PC-9 (cell line): ENCODE measurements at regions not wholly inside any gene's neighbourhood (a gene's known extent, or its start where the extent isn't known, plus 50 kb on each side); places are given as distances from the start of the nearest gene placed in this dataset.

Source experiments
- BruUV-seq: library from RNA; stranded (reverse); fragments of 400-500 nt; replicated peaks from 2 replicates; lab custom pipeline; 2021; lab: Mats Ljungman, UMichigan
- CTCF ChIA-PET: fragments of 300-600 bp; sonication (Branson Sonifier 250); formaldehyde crosslinking; loops from one replicate; lab custom pipeline; 2022; ENCODE audit warnings: antibody characterized with exemption; lab: Charles Lee
- POLR2A ChIA-PET: fragments of 300-600 bp; sonication (Branson Sonifier 250); formaldehyde crosslinking; loops from one replicate; lab custom pipeline; 2022; ENCODE audit warnings: antibody characterized with exemption; ENCODE audit not compliant: unreplicated experiment; lab: Charles Lee
- DNase-seq, 2 experiments: peaks; one replicate each; pipeline versions ENCODE4 v3.0.0 to v3.0.0-alpha.2; 2015 to 2022; ENCODE audit warnings: mixed read lengths in 1 of 2
- H2AFZ ChIP-seq: fragments of 200-600 bp; sonication (generic); 2 replicates; pipeline ENCODE4 v1.8.1; 2017; ENCODE audit warnings: antibody characterized with exemption
- H3F3A ChIP-seq: fragments of 200-600 bp; sonication (generic); 2 replicates; pipeline ENCODE4 v1.8.1; 2017; ENCODE audit warnings: antibody characterized with exemption, mild to moderate bottlenecking, low read depth; ENCODE audit not compliant: insufficient read depth
- H3K27ac ChIP-seq: fragments of 200-600 bp; sonication (generic); 2 replicates; pipeline ENCODE4 v1.6.1; 2016; ENCODE audit warnings: mixed run types
- H3K27me3 ChIP-seq: fragments of 200-600 bp; sonication (generic); 2 replicates; pipeline ENCODE4 v1.6.1; 2016; ENCODE audit warnings: low read depth, mixed run types; ENCODE audit not compliant: insufficient read depth
- H3K36me3 ChIP-seq: fragments of 200-600 bp; sonication (generic); 2 replicates; pipeline ENCODE4 v1.6.1; 2016; ENCODE audit warnings: low read depth, mixed run types
- H3K4me1 ChIP-seq: fragments of 200-600 bp; sonication (generic); replicated peaks from 2 replicates; pipeline ENCODE4 v1.6.1; 2016; ENCODE audit warnings: mixed run types; ENCODE audit not compliant: insufficient read depth
- H3K4me2 ChIP-seq: fragments of 200-600 bp; sonication (generic); 2 replicates; pipeline ENCODE4 v1.6.1; 2017; ENCODE audit warnings: mixed run types
- H3K4me3 ChIP-seq: fragments of 200-600 bp; sonication (generic); 2 replicates; pipeline ENCODE4 v1.6.1; 2016; ENCODE audit warnings: mixed run types
- H3K79me2 ChIP-seq: fragments of 200-600 bp; sonication (generic); 2 replicates; pipeline ENCODE4 v1.6.1; 2017; ENCODE audit warnings: low read depth, mixed run types
- H3K9me2 ChIP-seq: fragments of 200-600 bp; sonication (generic); 2 replicates; pipeline ENCODE4 v1.8.1; 2017; ENCODE audit warnings: mild to moderate bottlenecking; ENCODE audit not compliant: insufficient read depth
- H3K9me3 ChIP-seq: fragments of 200-600 bp; sonication (generic); 2 replicates; pipeline ENCODE4 v1.8.1; 2016; ENCODE audit warnings: low read depth; ENCODE audit not compliant: insufficient read depth
- H4K20me1 ChIP-seq: fragments of 200-600 bp; sonication (generic); 2 replicates; pipeline ENCODE4 v1.8.1; 2017; ENCODE audit not compliant: insufficient read depth
- EZH2 ChIP-seq: fragments of 200-600 bp; sonication (generic); IDR thresholded peaks from 2 replicates; pipeline ENCODE4 v1.8.0; 2017; ENCODE audit warnings: antibody characterized with exemption, low read depth
- intact Hi-C: fragments of 100-400 bp; cut with micrococcal nuclease; formaldehyde crosslinking; loops from one replicate; pipeline ENCODE4 v1.10.0; 2022; ENCODE audit not compliant: unreplicated experiment
- TF ChIP-seq, protein P1 (sequence below): fragments of 200-600 bp; sonication (generic); conservative IDR thresholded peaks from 2 replicates; pipeline ENCODE4 v1.6.1; 2017; ENCODE audit warnings: mixed run types, antibody characterized with exemption, mild to moderate bottlenecking, moderate library complexity

DNA sequence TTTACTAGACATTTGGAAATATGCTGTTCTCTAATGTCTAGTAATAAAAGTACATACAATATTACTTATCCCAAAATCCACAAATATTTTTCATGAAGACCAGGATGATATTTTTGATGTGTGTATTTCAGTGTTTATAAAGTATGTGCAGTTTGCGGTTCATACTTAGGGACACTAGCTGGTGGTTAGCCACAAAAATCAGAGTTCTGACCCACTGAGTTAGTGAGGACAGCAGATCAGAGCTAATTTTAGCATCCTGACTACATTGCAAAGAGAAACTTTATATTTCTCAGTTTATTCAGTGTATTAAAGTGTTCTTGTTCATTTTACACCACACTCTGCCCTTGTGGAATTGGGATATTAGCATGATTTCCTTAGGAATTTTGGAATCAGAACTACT lies 655.3 kb downstream of the HTR1A start:
- Histone ChIP-seq H3K27me3 (peaks cover 3% of the 10 kb centered on the region; the same call in 1 of the 2 replicates), H3K4me3 (no peak overlapping the region), H3K36me3 (no peaks in the 10 kb centered on the region), H2AFZ (no peak overlapping the region), H3K27ac (no peak overlapping the region), H3K9me3 (no peaks in the 10 kb centered on the region), H3K4me1 (no peaks in the 10 kb centered on the region), H3K79me2 (no peaks in the 10 kb centered on the region), H3K9me2 (no peaks in the 10 kb centered on the region; the same call in 1 of the 2 replicates), H3F3A (no peaks in the 10 kb centered on the region), H4K20me1 (no peaks in the 10 kb centered on the region), H3K4me2 (no peak overlapping the region)
- DNase-seq, result no peak
- BruUV-seq, result no TSS peak
- intact Hi-C loops, result no loop called here
- TF ChIP-seq EZH2, result no peak
- TF ChIP-seq, protein P1, sequence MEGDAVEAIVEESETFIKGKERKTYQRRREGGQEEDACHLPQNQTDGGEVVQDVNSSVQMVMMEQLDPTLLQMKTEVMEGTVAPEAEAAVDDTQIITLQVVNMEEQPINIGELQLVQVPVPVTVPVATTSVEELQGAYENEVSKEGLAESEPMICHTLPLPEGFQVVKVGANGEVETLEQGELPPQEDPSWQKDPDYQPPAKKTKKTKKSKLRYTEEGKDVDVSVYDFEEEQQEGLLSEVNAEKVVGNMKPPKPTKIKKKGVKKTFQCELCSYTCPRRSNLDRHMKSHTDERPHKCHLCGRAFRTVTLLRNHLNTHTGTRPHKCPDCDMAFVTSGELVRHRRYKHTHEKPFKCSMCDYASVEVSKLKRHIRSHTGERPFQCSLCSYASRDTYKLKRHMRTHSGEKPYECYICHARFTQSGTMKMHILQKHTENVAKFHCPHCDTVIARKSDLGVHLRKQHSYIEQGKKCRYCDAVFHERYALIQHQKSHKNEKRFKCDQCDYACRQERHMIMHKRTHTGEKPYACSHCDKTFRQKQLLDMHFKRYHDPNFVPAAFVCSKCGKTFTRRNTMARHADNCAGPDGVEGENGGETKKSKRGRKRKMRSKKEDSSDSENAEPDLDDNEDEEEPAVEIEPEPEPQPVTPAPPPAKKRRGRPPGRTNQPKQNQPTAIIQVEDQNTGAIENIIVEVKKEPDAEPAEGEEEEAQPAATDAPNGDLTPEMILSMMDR, result no peak
- POLR2A ChIA-PET, result no interaction called here
- CTCF ChIA-PET, result no interaction called here

DNA sequence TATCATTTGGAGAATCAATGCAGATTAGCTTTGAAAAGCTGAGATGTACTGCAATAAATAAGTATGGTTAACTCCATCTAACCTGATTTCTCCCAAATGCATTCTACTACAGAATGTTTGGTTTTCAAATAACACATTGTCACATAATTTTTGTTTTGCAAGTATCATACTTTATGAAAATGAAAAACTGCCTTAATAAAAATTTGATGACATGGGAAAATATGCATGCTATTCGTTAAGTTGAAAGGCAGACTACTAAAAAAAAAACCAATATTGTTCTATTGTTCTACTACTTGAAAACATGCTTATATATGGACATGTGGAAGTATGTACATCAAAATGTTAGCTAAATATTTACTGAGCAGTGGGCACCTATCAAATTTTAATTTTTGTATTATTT lies 668.9 kb downstream of the HTR1A start:
- no peaks in the 10 kb centered on the region for H4K20me1 ChIP-seq
- H3K27me3 ChIP-seq, result no peaks in the 10 kb centered on the region
- H3K4me1 ChIP-seq, result no peaks in the 10 kb centered on the region
- no peak overlapping the region for H3K4me3 ChIP-seq
- no peaks in the 10 kb centered on the region for H3K9me2 ChIP-seq
- TF ChIP-seq, protein P1, result no peak
- TF ChIP-seq EZH2, result no peak
- intact Hi-C loops, result no loop called here
- no peaks in the 10 kb centered on the region for H3K79me2 ChIP-seq
- DNase-seq, result no peak
- no peak overlapping the region for H2AFZ ChIP-seq
- H3F3A ChIP-seq, result no peaks in the 10 kb centered on the region
- no peaks in the 10 kb centered on the region for H3K36me3 ChIP-seq
- H3K27ac ChIP-seq, result no peak overlapping the region
- no TSS peak for BruUV-seq
- POLR2A ChIA-PET, result no interaction called here
- no peaks in the 10 kb centered on the region for H3K9me3 ChIP-seq
- CTCF ChIA-PET, result no interaction called here
- no peak overlapping the region for H3K4me2 ChIP-seq

DNA sequence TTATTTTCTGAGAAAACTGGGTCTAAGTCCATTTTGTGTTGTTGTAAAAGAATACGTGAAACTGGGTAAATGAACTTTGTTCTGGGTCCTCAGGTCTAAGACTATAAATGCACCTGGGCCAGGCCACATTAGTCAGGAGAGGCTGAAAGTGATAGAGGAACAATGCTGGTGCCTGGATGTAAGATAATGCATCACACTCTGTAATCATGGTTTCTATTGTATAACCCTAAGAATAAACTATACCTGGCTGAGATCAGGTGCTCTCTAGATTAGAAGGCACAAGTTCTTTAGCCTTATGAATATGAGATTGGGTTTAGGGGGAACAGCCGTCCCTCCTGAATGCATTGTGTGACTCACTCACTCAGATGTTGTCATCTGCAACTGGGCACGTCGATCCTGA lies 675.5 kb downstream of the HTR1A start:
- Histone ChIP-seq H3K27me3 (no peaks in the 10 kb centered on the region), H3K9me2 (no peaks in the 10 kb centered on the region), H3K9me3 (no peaks in the 10 kb centered on the region), H3K4me3 (no peak overlapping the region), H2AFZ (no peak overlapping the region), H3K36me3 (no peaks in the 10 kb centered on the region), H3K4me1 (no peaks in the 10 kb centered on the region), H3F3A (no peaks in the 10 kb centered on the region), H4K20me1 (no peaks in the 10 kb centered on the region), H3K4me2 (no peak overlapping the region), H3K79me2 (no peaks in the 10 kb centered on the region), H3K27ac (no peak overlapping the region)
- CTCF ChIA-PET, result no interaction called here
- POLR2A ChIA-PET, result no interaction called here
- intact Hi-C loops, result no loop called here
- TF ChIP-seq, protein P1, result no peak
- TF ChIP-seq EZH2, result no peak
- DNase-seq, result no peak
- no TSS peak for BruUV-seq
